ENCODE measurements at regions not wholly inside any gene's neighbourhood (a gene's known extent, or its start where the extent isn't known, plus 50 kb on each side); places are given as distances from the start of the nearest gene placed in this dataset.

DNA sequence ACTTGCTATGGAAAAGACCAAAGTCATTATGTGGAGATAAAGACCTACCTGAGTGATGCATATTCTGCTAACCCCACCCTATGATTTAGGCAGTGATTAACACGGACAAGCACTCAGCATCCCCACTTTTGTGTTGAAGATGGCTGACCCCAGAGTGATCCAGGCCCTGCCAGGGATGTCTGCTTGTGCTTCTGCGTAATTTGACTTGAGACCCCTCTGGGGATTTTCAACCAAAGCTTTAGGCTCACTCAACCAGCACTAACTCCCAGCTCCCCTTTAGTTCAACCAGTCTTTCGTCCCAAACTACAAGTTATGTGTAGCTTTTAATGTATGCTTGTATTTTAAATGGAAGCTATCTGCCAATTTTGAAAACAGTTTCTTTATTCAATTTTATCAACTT is 538.0 kb upstream of the ID4 start:
- 2% methylated on average over 3 of the region's 3 CpGs for WGBS (ENCODE audit: insufficient coverage, low coverage, missing lambda C conversion rate)
- in situ Hi-C loops (cut with MboI), result no loop called here
- no peak for TF ChIP-seq NCOA2 (IDR thresholded peaks at IDR 0.05; ENCODE audit: partially characterized antibody in 2 of 2)
- TF ChIP-seq ZBTB40 (IDR thresholded peaks at IDR 0.05), result no peak
- no peak for TF ChIP-seq ZBTB40 (CRISPR knock-in tag; IDR thresholded peaks at IDR 0.05)
- no peak for TF ChIP-seq SIRT6 (IDR thresholded peaks at IDR 0.05; ENCODE audit: low read depth, low read length)
- TF ChIP-seq MYC (IDR thresholded peaks at IDR 0.05; ENCODE audit: low read depth, low read length), result no peak
- no peak for TF ChIP-seq MYC (CRISPR knock-in tag; IDR thresholded peaks at IDR 0.05; ENCODE audit: borderline replicate concordance, low read depth)
- TF ChIP-seq ZFP1 (CRISPR knock-in tag; IDR thresholded peaks at IDR 0.05), result no peak
- no peak for TF ChIP-seq TAL1 (IDR thresholded peaks at IDR 0.05)
- no peak for TF ChIP-seq RERE (CRISPR knock-in tag; IDR thresholded peaks at IDR 0.05; ENCODE audit: borderline replicate concordance)
- TF ChIP-seq SMARCA5 (IDR thresholded peaks at IDR 0.05), result no peak

More for the DNA sequence above, 538.0 kb upstream of the ID4 start:
- Histone ChIP-seq H3K4me3 (no peak overlapping the region), H4K20me1 (replicated peaks; ENCODE audit: control insufficient read depth, insufficient read depth, low read length) (no peaks in the 10 kb centered on the region), H3K9me3 (replicated peaks; ENCODE audit: control insufficient read depth, insufficient read depth, low read depth, low read length) (no peaks in the 10 kb centered on the region; the same call in 1 of the 2 replicates), H2AFZ (ENCODE audit: low read depth, low read length) (no peak overlapping the region), H3K36me3 (ENCODE audit: control insufficient read depth, insufficient read depth, low read length) (no peaks in the 10 kb centered on the region), H3K4me2 (ENCODE audit: insufficient read depth, low read length) (no peak overlapping the region), H3K9me1 (ENCODE audit: control insufficient read depth, insufficient read depth, low read length) (no peaks in the 10 kb centered on the region), H3K27ac (ENCODE audit: extremely low read depth, low read depth, low read length) (no peak overlapping the region), H3K79me2 (ENCODE audit: control insufficient read depth, insufficient read depth, low read length) (no peaks in the 10 kb centered on the region), H3K27me3 (ENCODE audit: control insufficient read depth in 2 of 2, insufficient read depth in 2 of 2, low read length in 2 of 2) (no peaks in the 10 kb centered on the region), H3K4me1 (replicated peaks in 1 of 2; ENCODE audit: control insufficient read depth in 2 of 2, insufficient read depth in 2 of 2, low read length in 2 of 2) (no peaks in the 10 kb centered on the region), H3K9ac (ENCODE audit: insufficient read depth in 1 of 2, low read depth in 2 of 2, low read length in 2 of 2) (no peak overlapping the region)
- intact Hi-C loops (cut with micrococcal nuclease), result no loop called here
- ChIA-PET CTCF (ENCODE audit: low intra/inter-chr PET ratio) (no interaction called here), POLR2A (no interaction called here)
- no peak for ATAC-seq
- BruUV-seq (replicated peaks), result no TSS peak
- FAIRE-seq, result no peak
- DNase-seq (ENCODE audit: extremely low read depth in 1 of 4, low spot score in 3 of 4), result no peak
